M059J (cell line): ENCODE measurements at regions not wholly inside any gene's neighbourhood (a gene's known extent, or its start where the extent isn't known, plus 50 kb on each side); places are given as distances from the start of the nearest gene placed in this dataset.

Experiments used
- DNase-seq: peaks from one replicate; pipeline ENCODE4 v3.0.0-alpha.2; 2012; ENCODE audit warnings: low read depth

DNA sequence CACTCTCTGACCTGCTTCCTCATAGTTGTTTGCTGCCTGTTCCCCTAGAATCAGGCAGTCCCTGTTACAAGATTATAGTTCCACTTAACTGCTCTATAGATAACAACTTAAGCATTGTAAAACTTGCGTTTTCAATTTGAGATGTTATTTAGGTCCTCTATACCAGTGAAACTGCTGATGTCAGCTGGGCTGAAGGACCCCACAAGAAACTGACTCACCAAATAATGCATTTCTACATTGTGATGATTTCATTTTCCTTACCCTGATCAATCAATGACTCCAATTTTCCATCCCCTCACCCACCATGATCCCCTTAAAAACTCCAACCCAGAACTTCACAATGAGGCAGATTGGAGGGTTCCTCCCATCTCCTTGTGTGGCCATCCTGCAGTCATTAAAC, 280.7 kb downstream of the SLITRK1 start:
- no peak for DNase-seq

DNA sequence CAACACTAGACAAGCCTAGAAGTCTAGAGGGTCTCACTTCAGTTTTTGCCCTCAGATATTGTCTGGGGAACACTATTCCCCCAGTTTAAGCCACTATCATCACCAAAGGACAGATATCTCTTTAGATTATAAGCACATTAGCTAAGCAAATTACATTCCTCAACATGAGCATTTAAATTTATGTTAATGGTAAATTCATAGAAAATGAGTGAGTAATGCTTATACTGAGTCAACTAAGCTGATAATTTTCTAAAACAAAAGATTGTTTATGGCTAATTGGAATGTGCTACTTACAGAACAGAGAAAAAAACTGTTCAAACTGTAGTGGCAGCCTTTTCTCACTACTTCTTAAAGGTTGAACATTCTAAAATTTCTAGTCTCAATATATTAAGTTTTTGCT, 290.2 kb downstream of the SLITRK1 start:
- no peak for DNase-seq

DNA sequence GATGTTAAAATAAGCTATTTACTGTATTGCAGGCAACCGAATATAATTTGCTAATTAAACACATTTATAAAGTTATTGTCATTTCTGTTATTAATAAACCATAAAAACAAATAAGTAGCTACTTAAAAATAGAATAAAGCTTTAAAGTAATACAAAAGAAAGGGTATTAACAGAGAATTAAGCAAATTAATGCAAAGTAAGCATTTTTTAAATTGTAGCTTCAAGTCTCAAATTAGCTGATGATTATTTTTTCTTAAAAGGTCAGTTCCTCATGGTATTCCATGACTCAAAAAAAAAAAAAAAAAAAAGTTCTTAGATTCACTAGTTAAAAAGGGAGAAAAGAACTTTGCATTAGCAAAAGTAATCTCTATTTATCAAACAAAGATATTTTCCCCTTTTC, 292.5 kb downstream of the SLITRK1 start:
- no peak for DNase-seq

DNA sequence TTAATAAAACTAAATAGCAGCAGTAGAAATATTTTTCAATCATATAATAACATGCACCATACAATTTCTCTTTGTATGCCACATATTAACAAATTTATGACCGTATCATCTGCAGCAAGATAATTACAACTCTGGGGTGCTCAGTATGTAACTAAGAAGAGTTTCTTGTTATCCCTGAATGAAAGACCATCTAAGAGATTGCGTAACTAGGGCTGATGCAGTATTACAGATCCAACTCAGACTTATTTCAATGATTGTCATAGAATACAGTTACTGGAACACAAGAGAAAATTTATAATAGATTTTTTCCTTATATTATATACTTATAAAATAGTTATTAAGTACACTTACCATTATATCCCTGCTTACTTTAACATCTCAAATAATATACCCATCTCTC, 305.1 kb downstream of the SLITRK1 start:
- DNase-seq, result no peak

DNA sequence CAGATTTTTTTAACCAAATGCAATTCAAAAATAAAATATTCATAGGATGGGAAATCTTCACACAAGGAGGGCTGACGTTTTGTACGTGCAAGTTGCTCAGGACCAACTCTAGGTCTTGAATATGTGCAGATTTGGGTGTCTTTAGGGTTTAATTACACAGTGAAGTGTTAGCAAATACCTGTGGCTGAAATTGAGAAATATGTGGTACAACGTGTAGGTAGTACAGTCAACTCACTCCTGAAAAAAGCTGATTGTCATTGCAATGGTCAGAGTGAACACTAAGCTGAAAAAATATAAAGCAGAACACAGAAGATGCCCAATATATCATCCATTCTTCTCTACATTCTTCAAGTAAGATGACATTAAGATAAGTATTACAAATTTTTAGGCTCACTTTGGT, 314.3 kb downstream of the SLITRK1 start:
- no peak for DNase-seq

DNA sequence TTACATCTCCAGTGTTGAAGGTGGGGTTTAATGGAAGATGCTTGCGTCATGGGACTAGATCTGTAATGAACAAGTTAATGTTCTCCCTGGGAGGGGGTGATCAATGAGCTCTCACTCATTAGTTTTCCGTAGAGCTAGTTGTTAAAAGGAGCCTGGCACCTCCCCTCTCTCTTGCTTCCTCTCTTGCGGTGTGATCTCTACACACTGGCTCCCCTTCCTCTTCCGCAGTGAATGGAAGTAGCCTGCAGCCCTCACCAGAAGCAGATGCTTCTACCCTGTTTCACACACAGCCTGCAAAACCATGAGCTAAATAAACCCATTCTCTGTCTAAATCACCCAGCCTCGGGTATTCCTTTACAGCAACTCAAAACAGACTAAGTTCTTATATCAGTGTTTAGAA, 318.8 kb downstream of the SLITRK1 start:
- DNase-seq, result no peak

DNA sequence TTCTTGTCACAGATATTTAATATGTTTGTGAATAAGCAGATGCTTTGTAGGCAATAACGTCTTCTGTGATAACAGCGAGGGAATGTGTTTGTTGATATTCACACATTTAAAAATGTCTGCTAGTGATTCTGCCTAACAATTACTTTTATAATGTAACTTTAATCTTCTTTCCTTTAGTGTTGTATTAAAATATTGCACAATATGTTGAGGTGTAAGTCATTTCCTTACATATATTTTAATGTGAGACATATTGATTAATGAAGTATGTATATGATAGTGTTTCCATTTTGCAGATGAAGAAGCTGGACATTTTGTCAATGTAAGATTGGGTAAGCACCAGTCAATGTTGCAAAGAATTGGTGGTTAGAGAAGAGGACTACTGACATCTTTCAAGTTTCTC, 324.4 kb downstream of the SLITRK1 start:
- DNase-seq, result no peak

DNA sequence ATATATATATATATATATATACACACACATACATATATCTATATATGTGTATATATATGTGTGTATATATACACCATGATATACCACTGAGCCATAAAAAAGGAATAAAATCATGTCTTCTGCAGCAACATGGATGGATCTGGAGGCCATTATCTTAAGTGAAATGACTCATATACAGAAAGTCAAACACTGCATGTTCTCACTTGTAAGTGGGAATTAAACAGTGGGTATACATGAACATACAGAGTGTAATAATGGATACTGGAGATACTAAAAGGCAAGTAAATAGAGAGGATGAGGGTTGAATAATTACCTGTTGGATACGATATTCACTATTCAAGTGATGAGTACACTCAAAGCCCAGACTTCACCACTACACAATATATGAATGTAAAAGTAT, 332.6 kb downstream of the SLITRK1 start:
- no peak for DNase-seq

DNA sequence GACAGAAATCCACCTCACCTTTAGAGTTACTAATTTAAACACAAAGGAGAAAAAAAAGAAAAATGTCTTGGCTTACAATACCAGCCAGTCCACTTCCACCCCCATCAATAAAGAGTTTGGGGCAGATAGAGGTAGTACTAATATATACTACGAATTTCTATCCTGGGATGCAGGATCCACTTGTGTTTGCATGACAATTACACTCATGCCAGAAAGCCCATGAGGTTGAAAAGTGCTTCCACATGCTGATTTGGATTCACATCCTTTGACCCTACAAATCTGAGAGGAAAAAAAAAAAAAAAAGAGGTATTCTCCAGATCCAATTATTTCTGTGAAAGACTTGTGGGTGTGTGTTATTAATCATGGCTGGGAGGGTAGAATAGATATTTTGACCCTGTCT, 335.2 kb downstream of the SLITRK1 start:
- no peak for DNase-seq

DNA sequence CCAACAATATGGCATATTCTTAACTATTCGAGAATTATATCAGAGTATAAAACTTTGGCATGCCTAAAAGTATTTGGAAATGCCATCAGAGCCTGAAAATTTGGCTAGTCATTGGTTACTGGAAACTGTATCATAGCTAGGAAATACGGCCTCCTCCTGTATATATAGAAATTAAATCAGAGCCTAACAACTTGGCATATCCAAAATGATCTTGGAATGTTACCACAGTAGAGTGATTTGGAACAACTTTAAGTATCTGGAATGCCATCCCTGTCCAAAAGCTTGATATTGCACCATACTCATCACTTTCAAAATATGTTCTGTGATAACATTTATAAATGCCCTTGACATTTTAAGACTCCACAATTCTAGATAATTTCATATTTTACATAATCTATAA, 335.8 kb downstream of the SLITRK1 start:
- no peak for DNase-seq

DNA sequence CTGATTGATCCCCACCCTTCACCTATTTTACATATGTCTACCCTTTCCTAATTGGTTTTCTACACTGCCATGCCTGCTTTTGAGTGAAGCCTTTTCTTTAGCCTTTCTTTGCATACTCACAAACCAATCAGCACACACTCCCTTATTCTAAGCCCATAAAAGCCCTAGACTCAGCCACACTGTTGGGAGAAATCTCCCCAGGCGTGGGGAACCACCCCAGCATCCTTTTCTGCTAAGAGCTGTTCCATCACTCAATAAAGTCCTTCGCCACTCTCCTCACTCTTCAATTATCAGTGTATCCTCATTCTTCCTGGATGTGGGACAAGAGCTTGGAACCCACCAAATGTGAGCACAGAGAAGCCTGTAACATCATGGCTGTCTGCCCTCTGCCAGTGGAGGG, 343.6 kb downstream of the SLITRK1 start:
- DNase-seq, result no peak

DNA sequence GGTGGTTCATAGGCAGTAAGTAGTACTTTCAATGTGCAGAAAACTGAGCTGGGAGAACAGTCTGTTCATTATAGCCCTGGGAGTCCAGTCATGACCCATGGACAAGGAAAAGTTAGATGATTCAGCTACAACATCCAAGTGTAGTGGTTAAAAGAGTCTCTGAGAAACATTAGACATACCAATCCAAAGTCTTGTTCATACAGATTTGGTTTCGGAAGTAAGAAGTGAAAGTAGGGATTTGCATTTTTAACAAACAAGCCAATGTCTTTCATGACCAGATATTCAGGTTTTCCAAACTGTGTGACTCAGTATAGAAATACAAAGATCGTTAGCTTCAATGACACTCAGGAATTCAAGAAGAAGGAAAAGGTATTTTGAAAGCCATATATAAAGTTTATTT, 345.3 kb downstream of the SLITRK1 start:
- no peak for DNase-seq

DNA sequence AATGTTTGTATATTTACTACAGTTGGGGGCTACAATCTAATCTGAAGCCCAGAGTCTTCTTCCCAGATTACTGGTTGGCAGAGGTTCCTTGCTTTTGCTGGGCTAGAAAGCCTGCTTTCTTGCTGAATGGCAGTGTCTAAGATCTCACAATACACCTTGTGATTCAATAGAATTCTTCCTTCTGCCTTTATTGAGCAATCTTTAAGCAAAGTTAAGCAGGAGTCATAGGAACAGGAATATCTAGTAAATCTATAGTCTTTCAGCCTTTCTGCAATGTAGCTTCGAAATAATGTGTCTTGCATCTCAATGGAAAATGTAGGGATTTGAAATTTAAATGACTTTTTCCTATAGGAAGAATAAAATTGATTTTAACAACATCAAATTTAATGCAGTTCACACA, 346.1 kb downstream of the SLITRK1 start:
- no peak for DNase-seq

DNA sequence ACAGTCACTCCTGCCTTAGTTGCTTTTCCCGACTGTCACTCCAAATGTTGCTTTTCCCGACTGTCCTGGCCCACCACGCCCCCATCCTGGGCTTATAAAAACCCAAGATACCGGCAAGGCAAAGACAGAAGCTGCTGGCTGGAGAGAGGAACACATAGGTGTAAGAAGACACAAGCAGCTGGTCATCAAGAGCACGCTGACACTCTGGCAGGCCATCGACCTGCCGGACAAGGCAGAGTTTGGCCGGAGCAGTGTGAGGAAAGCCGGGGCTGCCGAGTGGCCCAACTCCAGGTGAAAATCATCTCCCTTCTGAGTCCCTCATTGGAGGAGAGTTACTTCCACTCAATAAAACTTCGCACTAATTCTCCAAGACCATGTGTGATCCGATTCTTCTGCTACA, 349.5 kb downstream of the SLITRK1 start:
- DNase-seq, result no peak

DNA sequence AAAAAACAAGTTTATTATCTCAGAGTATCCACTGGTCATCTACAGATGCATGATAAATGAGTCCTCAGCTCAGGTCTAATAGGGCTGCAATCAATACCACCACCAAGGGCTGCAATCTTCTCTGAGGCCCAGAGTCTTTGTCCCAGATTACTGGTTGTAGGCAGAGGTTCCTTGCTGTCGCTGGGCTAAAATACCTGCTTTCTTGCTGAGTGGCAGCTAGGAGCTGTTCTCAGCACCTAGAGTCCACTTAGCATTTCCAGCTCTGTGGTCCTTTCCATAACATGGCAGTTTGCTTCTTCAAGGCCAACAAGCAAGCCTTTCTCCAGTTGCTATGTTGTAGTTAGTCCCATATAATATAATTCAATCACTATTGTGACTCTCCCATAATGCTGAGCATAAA, 351.3 kb downstream of the SLITRK1 start:
- DNase-seq, result no peak

DNA sequence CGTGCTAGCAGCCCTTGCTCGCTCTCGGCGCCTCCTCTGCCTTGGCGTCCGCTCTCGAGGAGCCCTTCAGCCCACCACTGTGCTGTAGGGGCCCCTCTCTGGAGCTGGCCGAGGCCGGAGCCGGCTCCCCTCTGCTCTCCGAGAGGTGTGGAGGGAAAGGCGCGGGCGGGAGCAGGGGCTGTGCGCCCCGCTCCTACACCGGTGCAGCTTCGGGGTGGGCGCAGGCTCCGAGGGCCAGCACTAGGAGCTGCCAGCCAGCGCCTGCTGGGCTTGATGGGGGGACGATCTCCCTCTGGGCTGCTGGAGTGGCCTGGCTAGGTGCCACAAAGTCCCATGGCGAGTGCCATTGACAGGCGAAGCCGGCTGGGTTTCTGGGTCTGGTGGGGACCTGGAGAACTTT, 365.5 kb downstream of the SLITRK1 start:
- DNase-seq, result no peak

DNA sequence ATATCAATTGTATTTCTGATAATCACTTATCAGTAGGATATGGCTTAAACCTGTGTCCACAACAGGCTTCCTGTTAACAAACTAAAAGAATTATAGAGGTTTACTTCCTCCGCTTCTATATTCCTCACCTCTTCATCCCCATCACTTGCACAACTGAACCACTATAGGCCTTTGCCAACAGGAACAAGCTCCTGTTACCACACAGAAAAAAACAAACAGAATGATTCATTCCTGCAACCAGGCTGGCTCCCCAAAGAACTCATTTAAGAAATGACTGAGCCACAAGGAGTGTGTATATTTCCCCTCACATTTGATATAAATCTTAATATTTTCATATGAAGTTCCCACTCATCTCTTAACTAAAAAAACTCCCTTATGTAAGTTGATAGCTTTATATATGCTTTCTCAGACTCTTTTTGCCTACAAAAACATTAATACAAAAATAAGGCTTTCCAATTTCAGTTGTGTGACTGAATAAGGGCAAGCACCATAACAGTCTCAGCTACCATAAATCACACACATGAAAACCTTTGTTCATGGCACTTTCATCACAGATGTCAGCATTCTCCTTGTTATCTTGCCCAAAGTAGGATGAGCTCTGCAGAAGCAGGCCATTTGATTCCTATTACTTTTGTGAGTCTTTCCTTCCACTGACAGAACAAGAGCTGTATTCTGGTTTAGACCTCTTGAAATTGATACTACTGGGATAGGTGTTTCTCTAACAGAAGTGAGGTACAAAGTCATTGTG, 366.8 kb downstream of the SLITRK1 start:
- peak; percentile 33 for DNase-seq

DNA sequence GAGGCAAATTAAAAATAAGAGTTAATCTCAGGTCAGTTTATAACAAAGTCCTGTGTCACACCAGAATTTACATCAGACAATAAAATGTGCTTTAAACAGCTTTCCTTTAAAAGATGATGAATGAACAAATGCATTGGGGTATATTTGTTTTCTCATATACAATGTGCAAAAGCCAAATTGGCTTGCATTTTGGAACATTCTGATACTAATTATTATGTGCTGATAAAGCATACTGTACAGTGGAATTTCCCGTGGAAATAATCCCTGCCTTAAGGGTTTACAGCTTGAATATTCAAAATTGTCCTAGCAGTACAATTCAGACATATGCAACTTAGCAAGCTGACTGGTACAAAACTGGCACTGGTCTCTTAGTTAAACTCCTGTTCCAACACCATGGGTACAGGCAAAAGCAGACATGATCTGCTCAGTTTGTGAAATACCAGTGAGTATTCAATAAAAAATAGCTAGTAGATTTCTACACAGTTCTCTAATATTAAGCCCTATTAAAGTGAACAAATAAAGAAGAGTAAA, 373.4 kb downstream of the SLITRK1 start:
- no peak for DNase-seq

DNA sequence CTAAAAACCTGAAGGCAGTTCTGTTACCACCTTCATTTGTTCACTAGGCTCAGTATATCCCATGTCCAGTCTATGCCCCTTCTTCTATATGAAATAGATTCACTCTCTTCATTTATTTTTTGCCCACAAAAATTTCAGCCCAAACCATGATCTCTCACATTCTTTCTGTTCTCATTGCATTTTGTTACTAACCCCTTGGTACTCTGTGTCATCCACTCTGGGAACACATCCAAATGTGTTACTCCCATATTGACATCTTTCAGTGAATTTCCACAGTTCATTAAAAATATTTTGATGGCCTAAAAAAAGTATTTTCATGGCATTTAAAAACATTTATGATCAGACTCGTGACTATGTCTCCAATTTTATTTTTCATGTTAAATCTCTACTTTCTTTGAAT, 378.9 kb downstream of the SLITRK1 start:
- peak; percentile 47 for DNase-seq

DNA sequence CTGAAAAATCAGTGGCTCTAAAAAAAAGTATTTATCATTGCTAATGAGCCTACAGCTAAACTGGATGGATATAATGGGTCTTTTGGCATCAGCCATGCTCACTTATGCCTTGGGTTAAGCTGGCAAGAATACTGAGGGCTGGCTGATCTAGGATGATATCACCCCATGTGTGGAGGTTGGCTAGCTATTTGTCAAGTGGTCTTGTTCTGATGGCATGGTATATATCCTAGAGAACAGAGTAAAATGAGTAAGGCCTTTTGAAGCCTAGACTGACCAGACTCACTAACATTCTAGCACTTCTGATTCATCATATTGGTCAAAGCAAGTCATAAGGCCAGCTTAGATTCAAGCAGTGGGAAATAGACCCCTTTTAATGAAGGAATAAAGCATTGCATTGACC, 383.0 kb downstream of the SLITRK1 start:
- DNase-seq, result peak; percentile 18

DNA sequence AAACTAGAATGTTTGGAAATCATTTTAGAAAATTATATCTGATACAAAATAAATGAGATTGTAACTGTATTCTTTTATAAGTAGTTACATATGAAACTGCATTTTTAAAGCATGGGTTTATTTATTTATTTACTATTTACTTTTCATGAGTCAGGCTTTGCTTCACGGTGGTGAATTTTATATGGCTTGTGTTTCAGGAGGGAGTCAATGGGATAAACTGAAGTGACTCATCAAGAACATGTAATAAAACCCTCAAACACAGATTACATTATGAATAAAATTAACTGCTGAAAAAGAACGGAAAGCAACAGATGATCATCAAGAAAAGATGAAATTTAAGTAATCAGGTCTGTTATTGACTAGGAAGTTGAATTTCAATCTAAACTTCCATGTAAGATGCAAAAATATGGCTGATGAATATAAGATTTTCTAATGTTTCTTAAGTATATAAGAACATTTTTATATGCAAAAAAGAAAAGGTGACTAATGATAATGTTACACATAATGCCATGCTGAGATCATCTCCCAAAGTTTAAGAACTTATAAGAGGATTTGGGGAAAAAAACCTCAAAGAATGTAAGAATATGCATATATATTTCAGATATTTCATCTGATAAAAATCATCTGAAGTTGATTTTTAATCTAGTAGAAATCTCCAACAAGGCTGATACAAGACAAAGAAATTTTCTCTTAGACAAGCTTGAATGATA, 383.6 kb downstream of the SLITRK1 start:
- peak; percentile 50 for DNase-seq

DNA sequence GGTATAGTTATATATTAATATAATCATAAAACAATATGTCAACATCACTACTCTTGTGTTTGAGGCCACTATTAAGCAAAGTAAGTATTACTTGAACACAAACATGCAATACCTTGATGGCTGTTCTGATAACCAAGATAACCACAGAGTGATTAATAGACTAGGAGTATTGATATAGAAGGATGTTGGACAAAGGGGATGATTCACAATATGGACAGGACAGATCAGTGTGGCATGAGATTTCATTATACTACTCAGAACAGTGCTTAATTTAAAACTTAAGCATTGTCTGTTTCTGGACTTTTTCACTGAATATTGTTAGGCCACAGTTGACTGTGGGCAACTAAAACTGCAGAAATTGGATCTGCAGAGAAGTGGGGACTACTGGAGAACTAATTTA, 384.2 kb downstream of the SLITRK1 start:
- no peak for DNase-seq

DNA sequence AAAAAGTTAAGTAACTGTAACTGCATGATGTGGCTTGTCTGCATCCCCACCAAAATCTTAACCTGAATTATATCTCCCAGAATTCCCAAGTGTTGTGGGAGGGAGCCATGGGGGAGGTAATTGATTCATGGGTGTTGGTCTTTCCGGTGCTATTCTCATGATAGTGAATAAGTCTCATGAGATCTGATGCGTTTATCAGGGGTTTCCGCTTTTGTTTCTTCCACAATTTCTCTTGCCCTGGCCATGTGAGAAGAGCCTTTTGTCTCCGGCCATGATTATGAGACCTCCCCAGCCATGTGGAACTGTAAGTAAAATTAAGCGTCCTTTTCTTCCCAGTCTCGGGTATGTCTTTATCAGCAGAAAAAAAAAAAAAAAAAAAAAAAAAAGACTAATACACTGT, 385.8 kb downstream of the SLITRK1 start:
- no peak for DNase-seq

DNA sequence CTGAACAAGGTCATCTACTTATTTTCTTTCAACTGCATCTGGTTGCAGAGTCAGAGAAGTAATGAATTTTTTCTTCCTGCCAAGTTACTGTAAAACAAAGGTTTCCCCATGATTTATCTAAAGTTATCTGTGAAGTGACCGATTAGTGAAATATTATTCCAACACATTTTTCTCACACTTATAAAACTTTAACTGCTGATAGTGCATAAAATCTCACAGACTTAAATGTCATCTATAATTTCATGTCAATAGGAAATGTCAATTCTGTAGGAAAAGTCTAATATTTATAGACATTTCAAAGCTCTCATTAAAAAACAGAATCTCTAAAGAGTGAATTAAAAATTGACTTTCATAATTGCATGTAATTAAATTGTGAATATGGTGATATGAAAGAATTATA, 397.2 kb downstream of the SLITRK1 start:
- no peak for DNase-seq
